ENCODE measurements at regions not wholly inside any gene's neighbourhood (a gene's known extent, or its start where the extent isn't known, plus 50 kb on each side); places are given as distances from the start of the nearest gene placed in this dataset.
A peak's percentile ranks its signal among the peaks of the same experiment; 100 is the strongest.

GRCh38 chr10:131426534-131426898 is 115.0 kb upstream of the TCERG1L start:
- 55 to 60% methylated on average over 9 of the region's 9 CpGs for WGBS, 2 donors
- intact Hi-C loops (cut with DNase I; ENCODE audit: low total_unique reads) = no loop called here
- TF ChIP-seq CTCF (IDR thresholded peaks at IDR 0.05) = no peak
- TF ChIP-seq POLR2A (IDR thresholded peaks at IDR 0.05) = no peak

GRCh38 chr10:131427281-131427680 is 115.8 kb upstream of the TCERG1L start:
- intact Hi-C loops (cut with DNase I; ENCODE audit: low total_unique reads) = no loop called here
- 12 to 17% methylated on average over 8 of the region's 8 CpGs for WGBS, 2 donors
- DNase-seq (ENCODE audit: low spot score in 2 of 2) = no peak
- H3K4me3 ChIP-seq (ENCODE audit: low read depth, poor library complexity, severe bottlenecking) = no peak overlapping the region
- TF ChIP-seq CTCF (IDR thresholded peaks at IDR 0.05) (no peak), POLR2A (IDR thresholded peaks at IDR 0.05) (no peak)

More at GRCh38 chr10:131426534-131426898, 115.0 kb upstream of the TCERG1L start:
- no peak for DNase-seq (ENCODE audit: low spot score in 2 of 2)
- H3K4me3 ChIP-seq (ENCODE audit: low read depth, poor library complexity, severe bottlenecking) = no peak overlapping the region

DNA sequence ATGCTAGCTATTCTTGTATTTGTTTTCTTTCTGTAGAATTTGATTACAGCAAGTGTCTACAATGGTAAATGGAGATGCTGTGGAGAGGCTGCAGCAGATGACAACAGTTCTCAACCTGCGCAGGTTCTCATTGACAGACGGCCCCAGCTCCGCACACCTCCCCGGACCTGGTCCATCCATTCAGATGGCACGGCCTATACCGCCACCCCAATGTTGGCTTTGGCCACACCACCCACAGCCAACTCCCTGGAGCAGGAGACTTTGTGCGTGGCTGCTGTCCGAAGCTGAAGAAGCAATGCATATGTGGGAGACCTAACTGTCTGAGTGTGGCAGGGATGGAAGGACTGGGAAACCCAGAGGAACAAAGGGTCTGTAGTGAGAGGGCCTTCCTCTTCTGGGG is 116.4 kb upstream of the TCERG1L start:
- no peak overlapping the region for H3K4me3 ChIP-seq (ENCODE audit: low read depth, poor library complexity, severe bottlenecking)
- DNase-seq (ENCODE audit: low spot score in 2 of 2) = no peak
- TF ChIP-seq POLR2A (IDR thresholded peaks at IDR 0.05) (no peak), CTCF (IDR thresholded peaks at IDR 0.05) (no peak)
- intact Hi-C loops (cut with DNase I; ENCODE audit: low total_unique reads) = no loop called here
- 90% methylated on average over 8 of the region's 8 CpGs for WGBS, 2 donors

GRCh38 chr10:131429141-131429540 is 117.6 kb upstream of the TCERG1L start:
- no peak for DNase-seq (ENCODE audit: low spot score in 2 of 2)
- no peak overlapping the region for H3K4me3 ChIP-seq (ENCODE audit: low read depth, poor library complexity, severe bottlenecking)
- 61 to 71% methylated on average over 5 of the region's 5 CpGs for WGBS, 2 donors
- TF ChIP-seq CTCF (IDR thresholded peaks at IDR 0.05) (no peak), POLR2A (IDR thresholded peaks at IDR 0.05) (no peak)
- intact Hi-C loops (cut with DNase I; ENCODE audit: low total_unique reads) = no loop called here

- WGBS, 2 donors = 48 to 68% methylated on average over 14 of the region's 14 CpGs
- peak in 1 of 2 donors; percentile 32 for DNase-seq (ENCODE audit: low spot score in 2 of 2)
- intact Hi-C loops (cut with DNase I; ENCODE audit: low total_unique reads) = no loop called here
Observed at GRCh38 chr10:131429942-131430341, 118.4 kb upstream of the TCERG1L start.

More at GRCh38 chr10:131429942-131430341, 118.4 kb upstream of the TCERG1L start:
- TF ChIP-seq CTCF (IDR thresholded peaks at IDR 0.05) (no peak), POLR2A (IDR thresholded peaks at IDR 0.05) (no peak)
- H3K4me3 ChIP-seq (ENCODE audit: low read depth, poor library complexity, severe bottlenecking) = no peak overlapping the region
